Fibroblast of skin of right quadriceps (primary cell): ENCODE measurements at regions not wholly inside any gene's neighbourhood (a gene's known extent, or its start where the extent isn't known, plus 50 kb on each side); places are given as distances from the start of the nearest gene placed in this dataset.
A peak's percentile ranks its signal among the peaks of the same experiment; 100 is the strongest.

Source experiments
- DNase-seq: peaks from one replicate; pipeline ENCODE4 v3.0.0-alpha.2; 2013

- DNase-seq = no peak
Measured at GRCh38 chr2:45337481-45337880, 273.6 kb downstream of the SRBD1 start.

- no peak for DNase-seq
Measured at GRCh38 chr2:45334205-45334604, 276.9 kb downstream of the SRBD1 start.

- no peak for DNase-seq
Measured at GRCh38 chr2:45332567-45332966, 278.5 kb downstream of the SRBD1 start.

DNA sequence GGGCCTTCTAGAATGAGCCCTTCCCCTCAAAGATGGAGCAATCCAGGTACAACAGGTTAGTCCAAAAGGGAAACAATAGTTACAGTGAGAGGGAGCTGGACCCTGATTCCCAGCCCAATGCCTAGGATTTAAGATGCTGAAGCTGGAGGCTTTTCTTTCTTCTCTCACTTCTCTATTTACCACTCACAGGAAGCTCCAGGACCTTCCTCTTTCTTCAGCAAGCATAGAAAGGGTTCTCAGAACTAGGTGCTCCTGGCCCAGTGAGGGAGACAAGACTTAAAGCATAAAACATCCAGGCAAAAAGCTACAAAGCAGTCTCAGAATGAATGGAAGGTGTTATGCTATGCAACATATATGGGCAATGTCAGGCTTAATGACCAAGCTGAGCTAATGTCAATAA is 279.0 kb downstream of the SRBD1 start:
- DNase-seq = no peak

GRCh38 chr2:45331410-45331786 is 279.7 kb downstream of the SRBD1 start:
- no peak for DNase-seq

DNA sequence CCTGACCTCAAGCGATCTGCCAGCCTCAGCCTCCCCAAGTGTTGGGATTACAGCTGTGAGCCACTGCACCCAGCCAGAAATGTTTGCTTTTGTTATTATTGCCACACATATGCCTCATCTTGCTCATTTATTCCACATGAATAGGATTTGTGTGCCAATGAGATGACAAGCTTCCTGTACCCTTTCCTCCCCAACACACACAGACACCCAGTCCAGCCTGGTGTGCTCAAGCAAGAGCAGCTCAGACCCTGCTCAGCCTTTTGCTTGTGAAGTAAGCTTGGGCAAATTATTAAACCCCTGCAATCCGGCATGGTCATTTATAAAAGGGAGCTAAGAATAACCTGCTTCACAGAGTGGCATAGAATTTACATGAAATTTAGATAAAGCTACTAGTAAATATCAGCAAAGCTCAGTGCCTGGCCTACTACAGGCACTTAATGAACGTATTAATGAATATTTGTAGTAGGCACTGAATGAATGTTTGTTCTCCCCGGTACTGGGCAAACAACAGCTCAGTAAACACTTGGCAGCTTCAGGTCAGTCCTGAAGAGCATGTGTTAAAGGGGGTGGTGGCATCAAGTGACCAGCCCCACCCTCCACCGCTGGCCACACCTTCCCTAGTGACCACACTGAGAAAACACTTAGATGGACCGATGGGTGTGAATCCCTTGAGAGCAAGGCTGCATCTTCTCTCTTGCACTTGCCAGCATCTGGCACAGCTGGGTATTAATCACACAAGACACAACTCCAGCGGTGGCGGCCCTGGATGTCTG is 280.2 kb downstream of the SRBD1 start:
- no peak for DNase-seq

DNA sequence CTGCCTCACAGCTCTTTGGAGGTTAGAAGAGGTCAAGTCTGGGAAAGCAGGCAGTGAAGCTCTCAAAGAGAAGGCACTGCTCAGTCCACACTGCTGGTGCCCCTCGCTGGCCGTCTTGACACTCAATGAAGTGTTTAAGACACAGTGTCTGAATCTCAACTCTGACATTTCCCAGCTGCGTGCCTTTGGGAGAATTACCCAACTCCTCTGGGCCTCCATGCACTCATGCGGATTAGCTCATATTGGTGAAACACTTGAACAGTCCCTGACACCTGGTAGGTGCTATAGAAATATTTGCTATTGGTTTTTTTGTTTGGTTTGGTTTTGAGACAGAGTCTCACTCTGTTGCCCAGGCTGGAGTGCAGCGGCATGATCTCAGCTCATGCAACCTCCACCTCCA is 281.0 kb downstream of the SRBD1 start:
- DNase-seq = no peak

- DNase-seq = peak; percentile 41
Measured at GRCh38 chr2:45329045-45329677, 281.9 kb downstream of the SRBD1 start.

DNA sequence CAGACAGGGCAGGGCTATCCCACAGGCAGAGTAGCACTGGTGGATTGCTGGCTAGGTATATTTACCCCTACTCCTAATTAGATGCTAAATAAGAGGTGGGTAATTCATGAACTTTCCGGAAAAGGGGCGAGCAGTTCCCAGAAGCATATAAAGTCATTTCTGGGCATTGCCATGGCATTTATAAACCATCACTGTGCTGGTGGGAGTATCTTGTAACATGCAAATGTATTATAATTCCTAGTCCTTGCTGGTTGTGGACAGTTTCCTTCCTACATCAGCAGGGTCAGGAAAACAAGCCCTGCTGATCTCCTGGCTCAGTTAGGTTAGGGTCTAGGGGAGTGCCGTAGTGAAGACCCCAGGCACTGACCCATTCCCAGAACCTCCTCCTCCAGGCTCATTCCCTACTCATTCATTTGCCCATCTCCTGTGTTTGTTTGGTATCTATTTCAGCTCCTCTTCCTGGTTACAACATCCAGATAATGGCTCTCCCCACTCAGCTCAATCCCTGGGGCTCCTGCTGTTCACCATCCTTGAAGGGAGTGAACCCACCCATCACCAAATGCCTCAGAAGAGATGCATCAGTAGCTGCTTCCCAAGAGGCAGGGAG is 282.7 kb downstream of the SRBD1 start:
- no peak for DNase-seq

- DNase-seq = no peak
Measured at GRCh38 chr2:45323344-45323743, 287.7 kb downstream of the SRBD1 start.

- DNase-seq = no peak
Measured at GRCh38 chr2:45320956-45321355, 290.1 kb downstream of the SRBD1 start.

DNA sequence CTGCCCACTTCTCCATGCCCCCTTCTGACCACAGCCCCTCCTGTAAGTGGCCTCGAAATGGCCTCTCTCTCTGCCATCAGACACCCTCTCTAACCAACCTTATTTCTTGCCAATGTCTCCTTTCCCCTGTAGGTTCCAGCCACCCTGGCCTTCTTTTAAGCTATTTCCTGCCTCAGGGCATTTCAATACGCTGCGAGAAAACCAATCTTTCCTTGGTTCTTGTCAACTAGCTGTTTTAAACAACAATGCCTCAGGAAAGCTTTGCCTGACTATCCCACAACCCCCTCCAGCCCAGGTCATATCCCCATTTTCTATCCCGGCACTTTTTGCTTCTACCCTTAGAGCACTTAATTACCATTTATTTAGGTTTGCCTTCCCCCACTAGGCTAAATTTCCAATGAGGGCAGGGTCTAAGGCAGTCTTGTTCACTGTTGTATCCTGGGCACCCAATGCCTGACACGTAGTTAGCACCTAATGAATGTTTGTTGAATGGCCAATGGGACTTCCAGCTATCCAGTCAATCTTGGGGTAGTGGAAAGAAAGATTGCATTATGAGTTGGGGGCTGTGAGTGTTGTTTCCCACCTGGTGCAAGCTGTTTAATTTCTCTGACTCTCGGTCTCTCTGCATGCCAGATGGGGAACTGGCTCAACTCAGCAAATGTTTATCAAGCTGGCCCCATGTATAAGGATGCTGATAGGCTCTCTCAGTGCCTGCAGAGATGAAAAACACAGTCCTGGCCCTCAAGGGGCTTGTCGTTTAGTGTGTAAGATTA is 291.2 kb downstream of the SRBD1 start:
- no peak for DNase-seq

- DNase-seq = no peak
Measured at GRCh38 chr2:45318686-45319085, 292.4 kb downstream of the SRBD1 start.

- no peak for DNase-seq
Measured at GRCh38 chr2:45316576-45317338, 294.3 kb downstream of the SRBD1 start.

DNA sequence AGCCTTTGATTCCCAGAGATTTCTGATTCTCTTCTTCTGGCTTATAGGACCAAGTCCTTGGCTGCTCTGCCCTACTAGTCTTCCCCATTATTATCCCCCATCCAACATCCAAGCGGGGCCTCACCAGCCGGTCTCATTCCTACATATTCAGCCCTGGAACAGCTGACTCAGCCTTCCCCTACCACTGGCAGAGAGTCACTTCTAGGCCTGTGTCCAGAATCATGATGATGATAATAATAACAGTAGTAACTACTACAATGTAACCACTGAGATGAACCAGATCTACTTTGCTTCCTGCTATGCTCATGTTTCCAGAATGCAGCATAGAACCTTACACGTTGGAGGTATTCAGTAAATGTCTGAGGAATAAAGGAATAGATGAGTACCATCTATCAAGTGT is 295.2 kb downstream of the SRBD1 start:
- peak; percentile 72 for DNase-seq

DNA sequence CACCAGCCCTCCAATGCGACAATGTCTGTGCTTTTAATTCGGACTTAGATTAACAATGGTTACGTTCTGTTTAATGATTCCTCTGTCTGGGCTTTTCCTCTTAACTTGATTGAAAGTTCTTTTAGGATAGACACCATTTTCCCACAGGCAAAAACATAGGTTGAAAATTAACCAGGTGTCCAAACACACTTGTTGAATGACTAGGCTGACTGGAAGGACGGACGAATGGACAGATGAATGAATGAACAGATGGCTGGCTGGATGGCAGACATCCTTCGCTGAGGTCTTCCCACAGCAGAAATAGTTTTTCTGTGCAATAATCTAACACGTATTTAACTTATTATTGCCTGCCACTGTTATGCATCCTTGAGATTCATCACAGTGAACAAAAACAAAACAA is 298.8 kb downstream of the SRBD1 start:
- no peak for DNase-seq

DNA sequence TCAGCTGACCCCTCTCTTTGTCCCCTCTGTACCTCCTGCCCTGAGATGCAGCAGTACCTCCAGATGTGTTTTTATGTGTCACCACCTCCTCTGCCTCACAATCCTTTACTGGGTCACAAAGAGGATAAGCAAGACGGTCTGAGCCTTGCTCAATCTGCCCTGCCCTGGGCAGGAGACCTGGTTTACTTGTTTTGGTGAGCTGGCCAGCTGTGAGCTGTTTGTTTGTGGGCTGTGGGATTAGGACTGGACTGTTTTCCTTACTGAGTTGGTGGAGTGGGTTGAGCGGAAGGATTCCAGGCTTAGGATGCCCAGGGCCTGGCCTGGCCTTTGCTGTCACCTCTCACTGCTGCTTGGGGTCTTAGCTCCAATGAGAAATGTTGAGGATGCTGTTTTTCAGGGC is 299.5 kb downstream of the SRBD1 start:
- DNase-seq = no peak

DNA sequence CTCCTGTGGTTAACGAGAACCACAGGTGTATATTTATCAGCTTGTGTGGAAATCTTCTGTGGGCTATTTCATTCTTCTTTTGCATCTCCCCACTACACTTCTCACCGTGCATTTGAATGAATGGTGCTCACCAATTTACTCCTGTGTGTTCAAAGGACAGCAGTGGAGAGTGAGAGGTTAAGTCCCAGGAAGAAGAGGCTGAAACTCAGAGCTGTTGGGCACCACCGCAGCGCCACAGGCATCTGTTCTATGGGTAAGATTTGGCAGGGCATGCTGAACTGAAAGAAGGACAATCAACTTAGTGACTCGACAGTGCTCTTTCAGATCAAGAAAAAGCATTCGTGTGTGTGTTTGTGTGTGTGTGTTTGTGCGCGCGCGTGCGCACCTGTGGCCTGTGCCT is 297.9 kb upstream of the SIX2 start:
- no peak for DNase-seq

DNA sequence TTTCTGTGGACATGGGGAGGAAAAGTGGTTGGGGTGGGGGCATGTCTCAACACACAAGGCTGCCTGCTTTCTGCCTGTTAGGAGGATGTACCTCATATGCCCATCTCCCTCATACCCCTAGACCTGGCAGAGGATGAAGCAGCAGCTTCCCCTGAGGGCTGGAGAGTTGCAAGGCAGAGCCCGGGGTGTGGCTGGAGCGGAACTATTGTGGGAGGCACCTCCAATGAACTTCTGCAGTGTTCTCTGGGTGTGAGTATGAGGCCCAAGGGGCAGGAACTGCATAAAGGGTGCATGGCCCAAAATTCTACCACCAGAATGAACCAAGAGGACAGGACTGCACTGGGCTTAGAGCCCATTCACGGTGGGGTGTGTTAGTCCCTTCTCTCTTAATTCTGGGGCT is 296.3 kb upstream of the SIX2 start:
- no peak for DNase-seq

GRCh38 chr2:45303417-45304202 is 294.4 kb upstream of the SIX2 start:
- no peak for DNase-seq

GRCh38 chr2:45301307-45302277 is 292.3 kb upstream of the SIX2 start:
- no peak for DNase-seq
